ENCODE measurements at regions not wholly inside any gene's neighbourhood (a gene's known extent, or its start where the extent isn't known, plus 50 kb on each side); places are given as distances from the start of the nearest gene placed in this dataset.

DNA sequence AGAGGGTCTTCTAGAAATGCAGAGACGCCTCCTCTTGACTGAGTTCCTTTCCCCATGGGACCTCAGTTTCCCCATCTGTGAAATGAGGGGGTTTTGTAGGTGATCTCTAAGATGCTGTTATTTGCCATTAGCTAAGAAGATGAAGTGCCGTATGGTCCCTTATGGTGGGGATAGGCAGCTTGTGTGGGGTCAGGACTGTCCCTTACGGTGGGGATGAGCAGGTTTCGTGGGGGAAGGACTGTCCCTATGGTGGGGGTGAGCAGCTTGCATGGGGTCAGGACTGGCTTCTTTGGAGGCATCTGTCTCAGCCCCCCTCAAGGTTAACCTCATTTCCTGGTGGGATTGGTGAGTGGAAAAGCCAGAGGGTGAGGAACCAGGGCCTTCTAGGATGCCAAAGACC, 148.3 kb upstream of the GPR26 start:
- Histone ChIP-seq H3K27me3 (ENCODE audit: insufficient read depth, poor library complexity, severe bottlenecking) (no peaks in the 10 kb centered on the region), H3K4me3 (replicated peaks; ENCODE audit: insufficient read depth, low read length) (no peak overlapping the region), H3K27ac (replicated peaks) (no peak overlapping the region)
- no peak for DNase-seq (ENCODE audit: low read depth in 1 of 2, low spot score in 1 of 2)
- no peak for TF ChIP-seq SPI1 (IDR thresholded peaks at IDR 0.05; ENCODE audit: borderline replicate concordance, low read depth)
- no peak for TF ChIP-seq POLR2AphosphoS5 (IDR thresholded peaks at IDR 0.05; ENCODE audit: low read depth)
- TF ChIP-seq GABPA (IDR thresholded peaks at IDR 0.05; ENCODE audit: low read depth) = no peak
- no peak for TF ChIP-seq REST (IDR thresholded peaks at IDR 0.05; ENCODE audit: insufficient replicate concordance, low read depth)
- TF ChIP-seq, protein P1, sequence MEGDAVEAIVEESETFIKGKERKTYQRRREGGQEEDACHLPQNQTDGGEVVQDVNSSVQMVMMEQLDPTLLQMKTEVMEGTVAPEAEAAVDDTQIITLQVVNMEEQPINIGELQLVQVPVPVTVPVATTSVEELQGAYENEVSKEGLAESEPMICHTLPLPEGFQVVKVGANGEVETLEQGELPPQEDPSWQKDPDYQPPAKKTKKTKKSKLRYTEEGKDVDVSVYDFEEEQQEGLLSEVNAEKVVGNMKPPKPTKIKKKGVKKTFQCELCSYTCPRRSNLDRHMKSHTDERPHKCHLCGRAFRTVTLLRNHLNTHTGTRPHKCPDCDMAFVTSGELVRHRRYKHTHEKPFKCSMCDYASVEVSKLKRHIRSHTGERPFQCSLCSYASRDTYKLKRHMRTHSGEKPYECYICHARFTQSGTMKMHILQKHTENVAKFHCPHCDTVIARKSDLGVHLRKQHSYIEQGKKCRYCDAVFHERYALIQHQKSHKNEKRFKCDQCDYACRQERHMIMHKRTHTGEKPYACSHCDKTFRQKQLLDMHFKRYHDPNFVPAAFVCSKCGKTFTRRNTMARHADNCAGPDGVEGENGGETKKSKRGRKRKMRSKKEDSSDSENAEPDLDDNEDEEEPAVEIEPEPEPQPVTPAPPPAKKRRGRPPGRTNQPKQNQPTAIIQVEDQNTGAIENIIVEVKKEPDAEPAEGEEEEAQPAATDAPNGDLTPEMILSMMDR (IDR thresholded peaks at IDR 0.05; ENCODE audit: insufficient read depth, low read length) = no peak

DNA sequence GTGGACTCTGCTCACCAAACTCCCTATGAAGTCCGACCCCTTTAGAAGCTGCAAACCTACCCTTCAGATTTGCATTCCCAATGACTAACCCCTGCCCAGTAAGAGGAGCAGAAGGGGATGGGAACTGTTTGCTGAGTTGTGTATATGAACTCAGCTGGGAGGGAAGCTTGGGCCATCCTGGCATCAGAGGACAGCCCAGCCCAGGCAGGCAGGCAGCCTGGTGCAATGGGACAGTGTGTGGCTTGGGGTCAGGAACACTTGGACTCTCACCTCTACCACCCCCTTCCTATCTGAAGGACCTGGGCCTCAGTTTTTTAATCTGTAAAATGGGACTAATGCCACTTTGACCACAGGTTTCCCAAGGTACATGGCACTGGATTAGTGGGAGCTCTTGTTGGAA, 147.4 kb upstream of the GPR26 start:
- no peaks in the 10 kb centered on the region for H3K27me3 ChIP-seq (ENCODE audit: insufficient read depth, poor library complexity, severe bottlenecking)
- no peak for TF ChIP-seq SPI1 (IDR thresholded peaks at IDR 0.05; ENCODE audit: borderline replicate concordance, low read depth)
- no peak for TF ChIP-seq GABPA (IDR thresholded peaks at IDR 0.05; ENCODE audit: low read depth)
- no peak for TF ChIP-seq POLR2AphosphoS5 (IDR thresholded peaks at IDR 0.05; ENCODE audit: low read depth)
- TF ChIP-seq, protein P1 (IDR thresholded peaks at IDR 0.05; ENCODE audit: insufficient read depth, low read length) = no peak
- TF ChIP-seq REST (IDR thresholded peaks at IDR 0.05; ENCODE audit: insufficient replicate concordance, low read depth) = no peak
- no peak overlapping the region for H3K4me3 ChIP-seq (replicated peaks; ENCODE audit: insufficient read depth, low read length)
- no peak for DNase-seq (ENCODE audit: low read depth in 1 of 2, low spot score in 1 of 2)
- H3K27ac ChIP-seq (replicated peaks) = no peak overlapping the region

GRCh38 chr10:123519861-123520260, 146.3 kb upstream of the GPR26 start:
- DNase-seq (ENCODE audit: low read depth in 1 of 2, low spot score in 1 of 2) = no peak
- H3K4me3 ChIP-seq (replicated peaks; ENCODE audit: insufficient read depth, low read length) = no peak overlapping the region
- no peak for TF ChIP-seq GABPA (IDR thresholded peaks at IDR 0.05; ENCODE audit: low read depth)
- TF ChIP-seq, protein P1 (IDR thresholded peaks at IDR 0.05; ENCODE audit: insufficient read depth, low read length) = no peak
- TF ChIP-seq SPI1 (IDR thresholded peaks at IDR 0.05; ENCODE audit: borderline replicate concordance, low read depth) = no peak
- TF ChIP-seq POLR2AphosphoS5 (IDR thresholded peaks at IDR 0.05; ENCODE audit: low read depth) = no peak
- TF ChIP-seq REST (IDR thresholded peaks at IDR 0.05; ENCODE audit: insufficient replicate concordance, low read depth) = no peak
- H3K27ac ChIP-seq (replicated peaks) = no peak overlapping the region
- H3K27me3 ChIP-seq (ENCODE audit: insufficient read depth, poor library complexity, severe bottlenecking) = no peaks in the 10 kb centered on the region
